ENCODE measurements at regions not wholly inside any gene's neighbourhood (a gene's known extent, or its start where the extent isn't known, plus 50 kb on each side); places are given as distances from the start of the nearest gene placed in this dataset.

- Histone ChIP-seq H4K20me1 (replicated peaks; ENCODE audit: insufficient read depth) (no peaks in the 10 kb centered on the region), H3K27ac (ENCODE audit: low read depth) (no peak overlapping the region), H3K9me2 (ENCODE audit: insufficient read depth) (no peaks in the 10 kb centered on the region), H3K27me3 (ENCODE audit: insufficient read depth) (no peaks in the 10 kb centered on the region), H3K4me2 (no peak overlapping the region), H3K4me3 (no peak overlapping the region), H3K79me2 (replicated peaks; ENCODE audit: insufficient read depth) (no peaks in the 10 kb centered on the region), H2AFZ (no peak overlapping the region), H3K36me3 (ENCODE audit: insufficient read depth) (no peaks in the 10 kb centered on the region), H3K4me1 (ENCODE audit: insufficient read depth) (0 out of 2 replicates have a peak, but pooled peaks cover 1% of the 10 kb centered on the region), H3F3A (replicated peaks; ENCODE audit: low read depth) (no peaks in the 10 kb centered on the region)
- H3K27me3 Mint-ChIP-seq (ENCODE audit: insufficient read depth, low read depth, poor library complexity), result peaks cover 2% of the 10 kb centered on the region
- TF ChIP-seq ZNF331 (CRISPR knock-in tag; IDR thresholded peaks at IDR 0.05; ENCODE audit: low read depth) (no peak), ZNF462 (CRISPR knock-in tag; IDR thresholded peaks at IDR 0.05) (no peak), ETS1 (IDR thresholded peaks at IDR 0.05) (no peak), ZNF114 (CRISPR knock-in tag; IDR thresholded peaks at IDR 0.05) (no peak), NANOG (IDR thresholded peaks at IDR 0.05; ENCODE audit: borderline replicate concordance) (no peak), CREB1 (CRISPR knock-in tag; IDR thresholded peaks at IDR 0.05; ENCODE audit: low read depth) (no peak)
- DNase-seq (ENCODE audit: low spot score) (no peak), ATAC-seq (no peak)
- peak overlapping the region; percentile 20; the same call in 1 of the 2 replicates for H3K27ac Mint-ChIP-seq
- H3K4me3 Mint-ChIP-seq, result no peak overlapping the region
- peaks cover 12% of the 10 kb centered on the region for H3K4me1 Mint-ChIP-seq
- H3K9me3 Mint-ChIP-seq, result no peaks in the 10 kb centered on the region
- H3K36me3 Mint-ChIP-seq (ENCODE audit: low read depth), result no peaks in the 10 kb centered on the region
Measured at GRCh38 chr10:60485025-60485424, 95.3 kb upstream of the ANK3 start.

All from GM23338 (cell line).